GM12801 (cell line): ENCODE measurements at regions not wholly inside any gene's neighbourhood (a gene's known extent, or its start where the extent isn't known, plus 50 kb on each side); places are given as distances from the start of the nearest gene placed in this dataset.

Experiments
- TF ChIP-seq, protein P1 (sequence below): IDR thresholded peaks from one replicate; pipeline ENCODE4 v1.5.1; 2011; ENCODE audit warnings: control low read depth; ENCODE audit not compliant: insufficient read length; ENCODE audit errors: extremely low read depth

GRCh38 chr4:179766938-179767337, 2324.7 kb upstream of the AGA start:
- TF ChIP-seq, protein P1, sequence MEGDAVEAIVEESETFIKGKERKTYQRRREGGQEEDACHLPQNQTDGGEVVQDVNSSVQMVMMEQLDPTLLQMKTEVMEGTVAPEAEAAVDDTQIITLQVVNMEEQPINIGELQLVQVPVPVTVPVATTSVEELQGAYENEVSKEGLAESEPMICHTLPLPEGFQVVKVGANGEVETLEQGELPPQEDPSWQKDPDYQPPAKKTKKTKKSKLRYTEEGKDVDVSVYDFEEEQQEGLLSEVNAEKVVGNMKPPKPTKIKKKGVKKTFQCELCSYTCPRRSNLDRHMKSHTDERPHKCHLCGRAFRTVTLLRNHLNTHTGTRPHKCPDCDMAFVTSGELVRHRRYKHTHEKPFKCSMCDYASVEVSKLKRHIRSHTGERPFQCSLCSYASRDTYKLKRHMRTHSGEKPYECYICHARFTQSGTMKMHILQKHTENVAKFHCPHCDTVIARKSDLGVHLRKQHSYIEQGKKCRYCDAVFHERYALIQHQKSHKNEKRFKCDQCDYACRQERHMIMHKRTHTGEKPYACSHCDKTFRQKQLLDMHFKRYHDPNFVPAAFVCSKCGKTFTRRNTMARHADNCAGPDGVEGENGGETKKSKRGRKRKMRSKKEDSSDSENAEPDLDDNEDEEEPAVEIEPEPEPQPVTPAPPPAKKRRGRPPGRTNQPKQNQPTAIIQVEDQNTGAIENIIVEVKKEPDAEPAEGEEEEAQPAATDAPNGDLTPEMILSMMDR = no peak

DNA sequence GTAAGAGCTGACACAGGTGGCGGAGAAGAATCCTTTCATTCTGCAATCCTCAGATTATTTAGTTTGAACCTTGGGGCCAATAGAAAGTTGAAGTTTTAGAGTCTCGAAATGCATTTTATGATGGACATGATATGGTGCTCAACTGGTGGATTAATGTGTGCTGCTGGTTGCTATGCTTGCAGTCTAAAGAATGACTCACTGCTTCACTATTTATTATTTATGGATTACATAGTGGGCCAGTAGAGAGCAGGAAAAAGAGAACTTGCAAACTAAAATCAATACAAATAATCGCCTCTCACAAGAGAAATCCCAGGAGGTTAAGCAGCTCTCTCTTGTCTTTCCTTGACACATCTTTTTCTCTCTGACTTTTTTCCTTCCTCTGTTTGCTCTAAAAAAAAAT, 2326.8 kb upstream of the AGA start:
- TF ChIP-seq, protein P1 = no peak

GRCh38 chr4:179797738-179798137, 2355.5 kb upstream of the AGA start:
- TF ChIP-seq, protein P1 = no peak

- TF ChIP-seq, protein P1 = no peak
Observed at GRCh38 chr4:179803857-179804256, 2361.6 kb upstream of the AGA start.

- TF ChIP-seq, protein P1 = no peak
Observed at GRCh38 chr4:179804440-179804839, 2362.2 kb upstream of the AGA start.

DNA sequence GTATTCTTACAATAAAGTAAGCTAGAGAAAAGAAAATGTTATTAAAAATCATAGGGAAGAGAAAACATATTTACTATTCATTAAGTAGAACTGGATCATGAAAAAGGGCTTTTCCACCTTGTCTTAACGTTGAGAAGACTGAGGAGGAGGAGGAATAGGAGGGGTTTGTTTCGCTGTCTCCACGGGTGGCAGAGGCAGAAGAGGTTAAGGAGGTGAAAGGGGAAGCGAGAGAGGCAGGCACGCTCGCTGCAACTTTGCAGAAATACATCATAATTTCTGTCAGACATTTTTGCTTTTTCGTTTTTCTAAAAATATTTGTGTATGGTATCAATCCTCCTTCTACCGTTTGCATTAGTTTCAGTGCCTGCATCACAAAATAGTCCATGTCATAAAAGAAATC, 2375.1 kb upstream of the AGA start:
- TF ChIP-seq, protein P1 = no peak

GRCh38 chr4:179823342-179823741, 2381.1 kb upstream of the AGA start:
- TF ChIP-seq, protein P1 = no peak

GRCh38 chr4:179831274-179831673, 2389.0 kb upstream of the AGA start:
- TF ChIP-seq, protein P1 = no peak
